Ovary (tissue), 3 donors: ENCODE measurements at regions not wholly inside any gene's neighbourhood (a gene's known extent, or its start where the extent isn't known, plus 50 kb on each side); places are given as distances from the start of the nearest gene placed in this dataset.

Experiments used
- EP300 ChIP-seq: sonication (generic); formaldehyde crosslinking; IDR thresholded peaks from one replicate; pipeline ENCODE4 v1.6.1; 2017; ENCODE audit warnings: antibody characterized with exemption
- TF ChIP-seq, protein P1 (sequence below), 3 donors: fragments of 450-650 bp in 2 of 3; fragments of 200-600 bp in 1 of 3; IDR thresholded peaks; one replicate each; pipeline versions ENCODE4 v1.5.1 to v1.8.0; 2016 to 2022; ENCODE audit warnings: antibody characterized with exemption in 3 of 3, mild to moderate bottlenecking in 1 of 3
- donor health status: DM: no; HTN: no; CAD: no.

GRCh38 chr2:6793371-6793770 lies 72.3 kb downstream of the CMPK2 start:
- TF ChIP-seq, protein P1, sequence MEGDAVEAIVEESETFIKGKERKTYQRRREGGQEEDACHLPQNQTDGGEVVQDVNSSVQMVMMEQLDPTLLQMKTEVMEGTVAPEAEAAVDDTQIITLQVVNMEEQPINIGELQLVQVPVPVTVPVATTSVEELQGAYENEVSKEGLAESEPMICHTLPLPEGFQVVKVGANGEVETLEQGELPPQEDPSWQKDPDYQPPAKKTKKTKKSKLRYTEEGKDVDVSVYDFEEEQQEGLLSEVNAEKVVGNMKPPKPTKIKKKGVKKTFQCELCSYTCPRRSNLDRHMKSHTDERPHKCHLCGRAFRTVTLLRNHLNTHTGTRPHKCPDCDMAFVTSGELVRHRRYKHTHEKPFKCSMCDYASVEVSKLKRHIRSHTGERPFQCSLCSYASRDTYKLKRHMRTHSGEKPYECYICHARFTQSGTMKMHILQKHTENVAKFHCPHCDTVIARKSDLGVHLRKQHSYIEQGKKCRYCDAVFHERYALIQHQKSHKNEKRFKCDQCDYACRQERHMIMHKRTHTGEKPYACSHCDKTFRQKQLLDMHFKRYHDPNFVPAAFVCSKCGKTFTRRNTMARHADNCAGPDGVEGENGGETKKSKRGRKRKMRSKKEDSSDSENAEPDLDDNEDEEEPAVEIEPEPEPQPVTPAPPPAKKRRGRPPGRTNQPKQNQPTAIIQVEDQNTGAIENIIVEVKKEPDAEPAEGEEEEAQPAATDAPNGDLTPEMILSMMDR (IDR thresholded peaks at IDR 0.05), result no peak
- TF ChIP-seq EP300, result no peak
